HFF-Myc (cell line): ENCODE measurements at regions not wholly inside any gene's neighbourhood (a gene's known extent, or its start where the extent isn't known, plus 50 kb on each side); places are given as distances from the start of the nearest gene placed in this dataset.

ENCODE experiments used
- DNase-seq: peaks from one replicate; pipeline ENCODE4 v3.0.0-alpha.2; 2011; ENCODE audit warnings: low read depth; ENCODE audit errors: extremely low read depth
- H3K4me3 ChIP-seq: replicated peaks from 2 replicates; pipeline ENCODE4 v1.5.1; 2011; ENCODE audit warnings: low read depth, mild to moderate bottlenecking, control low read depth, low read length
- CTCF ChIP-seq: IDR thresholded peaks from 2 replicates; pipeline ENCODE4 v1.5.1; 2012; ENCODE audit warnings: mild to moderate bottlenecking, low read depth, low read length, control low read depth; ENCODE audit errors: missing control alignments

DNA sequence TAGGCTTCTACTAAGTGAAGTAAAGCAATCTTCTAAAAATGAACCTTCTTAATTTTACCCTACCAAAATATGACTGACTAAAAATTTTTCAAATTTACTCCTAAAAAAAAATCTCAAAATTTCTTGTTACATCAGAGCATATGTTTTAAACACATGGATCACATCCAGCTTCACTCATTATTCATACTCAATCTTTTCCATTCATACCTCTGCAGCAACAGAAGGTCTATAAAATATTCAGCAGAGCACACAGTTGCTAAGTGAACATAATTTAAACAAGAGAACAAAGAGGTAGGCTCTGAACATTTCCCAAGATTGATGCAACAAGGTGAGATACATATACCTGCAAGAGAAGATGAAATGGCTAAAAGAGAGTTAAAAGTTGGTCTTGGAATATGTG is 213.9 kb downstream of the SOD2 start:
- DNase-seq, result no peak
- no peak overlapping the region for H3K4me3 ChIP-seq
- no peak for TF ChIP-seq CTCF

GRCh38 chr6:159473475-159474263 is 219.4 kb downstream of the SOD2 start:
- no peak for TF ChIP-seq CTCF
- H3K4me3 ChIP-seq, result no peak overlapping the region
- DNase-seq, result no peak

- TF ChIP-seq CTCF, result no peak
- no peak for DNase-seq
- H3K4me3 ChIP-seq, result no peak overlapping the region
Observed at GRCh38 chr6:159470397-159470796, 222.6 kb downstream of the SOD2 start.

DNA sequence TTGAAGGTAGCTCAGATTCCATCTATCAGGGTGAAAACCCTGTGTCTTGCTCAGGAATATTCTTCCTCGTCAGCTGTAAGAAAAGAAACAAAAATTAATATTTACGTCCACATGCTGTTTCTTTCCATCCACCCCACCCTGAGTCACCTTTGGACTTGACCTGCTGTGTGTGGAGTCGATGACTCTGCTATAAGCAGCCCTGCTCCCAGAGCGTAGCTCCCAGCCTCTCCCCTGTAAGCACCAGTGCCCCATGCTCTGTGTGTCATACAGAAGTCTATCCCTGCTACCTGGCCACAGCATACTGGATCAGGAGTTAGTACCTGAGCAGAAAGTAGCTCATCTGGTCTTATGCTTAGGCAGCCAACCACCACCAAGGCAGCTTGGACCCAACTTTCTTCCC is 223.6 kb downstream of the SOD2 start:
- no peak overlapping the region for H3K4me3 ChIP-seq
- no peak for TF ChIP-seq CTCF
- DNase-seq, result no peak

DNA sequence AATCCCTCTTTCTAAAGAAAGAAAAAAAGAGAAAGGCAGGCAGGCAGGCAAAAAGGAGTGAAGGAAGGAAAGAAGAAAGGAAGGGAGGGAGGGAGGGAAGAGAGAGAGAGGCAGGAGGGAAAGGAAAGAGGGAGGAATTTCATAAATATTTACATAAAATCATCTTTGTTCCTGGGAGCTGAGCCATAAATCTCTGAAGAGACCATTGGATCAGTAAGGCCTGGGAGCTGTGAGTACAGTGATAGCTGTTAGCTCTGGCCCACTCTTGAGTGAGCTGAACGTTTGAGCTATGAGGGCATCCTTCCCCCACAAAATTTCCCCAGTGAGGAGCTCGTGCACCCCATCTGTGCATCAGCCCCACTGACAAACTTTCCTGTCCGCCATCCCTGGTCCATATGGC is 224.0 kb downstream of the SOD2 start:
- no peak overlapping the region for H3K4me3 ChIP-seq
- no peak for DNase-seq
- TF ChIP-seq CTCF, result no peak

- H3K4me3 ChIP-seq, result no peak overlapping the region
- TF ChIP-seq CTCF, result no peak
- DNase-seq, result no peak
Observed at GRCh38 chr6:159467473-159468041, 225.5 kb downstream of the SOD2 start.
